Calu3 (cell line): ENCODE measurements at regions not wholly inside any gene's neighbourhood (a gene's known extent, or its start where the extent isn't known, plus 50 kb on each side); places are given as distances from the start of the nearest gene placed in this dataset.

ENCODE experiments used
- BruUV-seq: library from RNA; stranded (reverse); fragments of 400-500 nt; replicated peaks from 2 replicates; lab custom pipeline; 2021; lab: Mats Ljungman, UMichigan
- CTCF ChIA-PET: fragments of 300-600 bp; sonication (Branson Sonifier 250); formaldehyde crosslinking; loops from one replicate; lab custom pipeline; 2022; ENCODE audit warnings: antibody characterized with exemption; lab: Charles Lee
- DNase-seq: peaks from one replicate; pipeline ENCODE4 v3.0.0; 2022
- H3K27ac Mint-ChIP-seq: one replicate; pipeline ENCODE4 v1.8.0; 2022; ENCODE audit warnings: mixed read lengths; ENCODE audit not compliant: unreplicated experiment
- H3K27me3 Mint-ChIP-seq: one replicate; pipeline ENCODE4 v1.8.0; 2022; ENCODE audit warnings: mixed read lengths; ENCODE audit not compliant: unreplicated experiment
- H3K36me3 Mint-ChIP-seq: one replicate; pipeline ENCODE4 v1.8.0; 2022; ENCODE audit warnings: mild to moderate bottlenecking, moderate library complexity, mixed read lengths; ENCODE audit not compliant: insufficient read depth, unreplicated experiment
- H3K4me1 Mint-ChIP-seq: one replicate; pipeline ENCODE4 v1.8.0; 2022; ENCODE audit warnings: mild to moderate bottlenecking, low read depth, mixed read lengths; ENCODE audit not compliant: unreplicated experiment
- H3K4me3 Mint-ChIP-seq: one replicate; pipeline ENCODE4 v1.8.0; 2022; ENCODE audit warnings: mild to moderate bottlenecking, low read depth, moderate library complexity, mixed read lengths; ENCODE audit not compliant: unreplicated experiment
- H3K9me3 Mint-ChIP-seq: one replicate; pipeline ENCODE4 v1.8.0; 2022; ENCODE audit warnings: low read depth, mixed read lengths; ENCODE audit not compliant: unreplicated experiment
- CTCF ChIP-seq: fragments of 200-600 bp; IDR thresholded peaks from one replicate; pipeline ENCODE4 v1.8.0; 2022; ENCODE audit warnings: antibody characterized with exemption; ENCODE audit not compliant: unreplicated experiment
- intact Hi-C: fragments of 100-400 bp; cut with micrococcal nuclease; formaldehyde crosslinking; loops from one replicate; pipeline ENCODE4 v1.10.0; 2022; ENCODE audit not compliant: unreplicated experiment

- no TSS peak for BruUV-seq
- TF ChIP-seq CTCF, result no peak
- no peak overlapping the region for H3K4me3 Mint-ChIP-seq
- intact Hi-C loops, result no loop called here
- CTCF ChIA-PET, result no interaction called here
- no peak for DNase-seq
- H3K27me3 Mint-ChIP-seq, result no peaks in the 10 kb centered on the region
- H3K27ac Mint-ChIP-seq, result no peak overlapping the region
- no peaks in the 10 kb centered on the region for H3K4me1 Mint-ChIP-seq
- H3K36me3 Mint-ChIP-seq, result no peaks in the 10 kb centered on the region
- H3K9me3 Mint-ChIP-seq, result no peaks in the 10 kb centered on the region
Measured at GRCh38 chr22:48588151-48588877, 1239.4 kb downstream of the BRD1 start.

GRCh38 chr22:48587236-48587865 lies 1240.3 kb downstream of the BRD1 start:
- Mint-ChIP-seq H3K36me3 (no peaks in the 10 kb centered on the region), H3K4me1 (no peaks in the 10 kb centered on the region), H3K4me3 (no peak overlapping the region), H3K27me3 (no peaks in the 10 kb centered on the region), H3K9me3 (no peaks in the 10 kb centered on the region), H3K27ac (no peak overlapping the region)
- no peak for TF ChIP-seq CTCF
- DNase-seq, result no peak
- BruUV-seq, result no TSS peak
- intact Hi-C loops, result no loop called here
- CTCF ChIA-PET, result no interaction called here

GRCh38 chr22:48586799-48587185 lies 1240.9 kb downstream of the BRD1 start:
- Mint-ChIP-seq H3K4me3 (no peak overlapping the region), H3K36me3 (no peaks in the 10 kb centered on the region), H3K4me1 (no peaks in the 10 kb centered on the region), H3K27me3 (no peaks in the 10 kb centered on the region), H3K9me3 (no peaks in the 10 kb centered on the region), H3K27ac (no peak overlapping the region)
- CTCF ChIA-PET, result no interaction called here
- intact Hi-C loops, result no loop called here
- BruUV-seq, result no TSS peak
- DNase-seq, result no peak
- no peak for TF ChIP-seq CTCF

GRCh38 chr22:48585916-48586798 lies 1241.5 kb downstream of the BRD1 start:
- Mint-ChIP-seq H3K27me3 (no peaks in the 10 kb centered on the region), H3K4me1 (no peaks in the 10 kb centered on the region), H3K36me3 (no peaks in the 10 kb centered on the region), H3K9me3 (no peaks in the 10 kb centered on the region), H3K4me3 (no peak overlapping the region), H3K27ac (no peak overlapping the region)
- CTCF ChIA-PET, result no interaction called here
- no TSS peak for BruUV-seq
- TF ChIP-seq CTCF, result no peak
- DNase-seq, result no peak
- intact Hi-C loops, result no loop called here
